ENCODE measurements at regions not wholly inside any gene's neighbourhood (a gene's known extent, or its start where the extent isn't known, plus 50 kb on each side); places are given as distances from the start of the nearest gene placed in this dataset.
"Not testable (repeated sequence)": the region's sequence is repeated elsewhere in the genome, so short reads cannot be mapped to it uniquely, and the experiment has no call there.

DNA sequence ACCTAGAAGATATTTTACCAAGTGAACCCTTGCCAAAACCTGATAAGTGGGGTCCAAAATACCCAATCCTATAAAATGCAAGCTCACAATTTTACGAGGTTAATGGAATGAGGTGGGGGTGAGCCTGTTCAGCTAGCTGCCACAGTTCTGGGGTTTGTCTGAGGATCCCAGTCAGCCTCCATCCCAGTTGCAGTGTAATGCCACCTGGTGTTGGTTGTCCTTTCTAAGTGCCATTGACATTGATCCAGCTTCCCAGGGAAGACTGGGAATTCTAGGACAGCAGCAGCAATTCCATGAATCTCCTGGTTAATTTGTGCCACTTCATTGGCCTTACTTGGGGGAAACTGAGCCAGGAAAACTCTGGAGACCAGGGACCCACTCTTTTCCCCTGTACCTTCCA lies 298.3 kb downstream of the RWDD3 start:
- no peak for DNase-seq

DNA sequence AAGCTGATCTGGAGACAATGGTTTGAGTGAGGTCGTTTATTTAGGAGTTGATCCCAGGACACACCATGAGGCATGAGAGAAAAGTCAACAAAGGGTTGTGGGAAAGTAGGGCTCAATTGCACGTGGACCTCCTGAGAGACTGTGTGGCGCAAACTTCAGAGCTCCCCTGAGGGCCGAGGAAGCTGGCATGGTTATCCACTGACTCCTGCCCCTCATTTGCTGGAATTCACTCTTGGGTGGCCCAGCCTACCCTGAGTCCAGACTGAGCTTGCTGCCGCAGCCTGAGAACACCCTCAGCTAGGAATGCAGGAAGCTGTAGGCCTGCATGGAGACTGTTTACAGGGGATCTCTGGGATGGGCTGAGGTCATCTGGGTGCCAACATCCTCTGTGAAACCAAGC lies 301.0 kb downstream of the RWDD3 start:
- DNase-seq = no peak

DNA sequence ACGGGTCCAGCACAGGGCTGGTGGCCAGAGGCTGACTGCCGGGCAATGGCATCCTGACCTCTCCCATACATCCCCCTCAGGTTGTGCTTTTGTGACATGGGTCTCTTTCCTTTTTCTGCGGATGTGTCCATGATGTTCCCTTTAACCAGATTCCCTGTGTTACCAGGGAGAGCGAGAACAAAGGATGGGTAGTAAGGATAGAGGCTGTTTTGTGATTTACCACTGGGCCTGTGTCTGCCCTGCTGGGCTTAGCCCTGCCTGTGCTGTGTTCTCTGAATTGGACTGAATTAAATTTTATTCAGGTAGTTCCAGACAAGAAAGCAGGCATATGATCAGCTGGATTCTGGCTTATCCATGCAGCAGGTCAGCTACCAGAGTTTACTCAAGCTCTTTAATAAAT lies 301.6 kb downstream of the RWDD3 start:
- DNase-seq = no peak

DNA sequence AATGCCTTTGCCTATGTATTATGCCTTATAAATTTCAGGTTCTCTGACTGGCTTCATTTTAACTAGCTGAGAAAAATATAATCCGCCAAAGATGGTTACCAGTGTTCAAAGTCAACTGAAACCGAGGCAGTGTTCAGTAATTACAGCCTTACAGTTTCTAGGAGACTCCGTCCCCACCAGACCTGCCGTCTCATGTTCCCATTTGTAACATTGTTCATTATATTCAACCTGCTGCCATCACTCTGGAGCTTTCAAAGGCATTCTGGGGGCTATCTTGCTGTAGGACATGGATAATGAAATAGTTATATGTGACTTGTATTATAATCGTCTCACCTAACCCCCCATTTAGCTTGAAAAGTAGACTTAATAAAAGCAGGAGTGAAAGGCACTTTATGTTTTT lies 302.5 kb downstream of the RWDD3 start:
- no peak for DNase-seq

DNA sequence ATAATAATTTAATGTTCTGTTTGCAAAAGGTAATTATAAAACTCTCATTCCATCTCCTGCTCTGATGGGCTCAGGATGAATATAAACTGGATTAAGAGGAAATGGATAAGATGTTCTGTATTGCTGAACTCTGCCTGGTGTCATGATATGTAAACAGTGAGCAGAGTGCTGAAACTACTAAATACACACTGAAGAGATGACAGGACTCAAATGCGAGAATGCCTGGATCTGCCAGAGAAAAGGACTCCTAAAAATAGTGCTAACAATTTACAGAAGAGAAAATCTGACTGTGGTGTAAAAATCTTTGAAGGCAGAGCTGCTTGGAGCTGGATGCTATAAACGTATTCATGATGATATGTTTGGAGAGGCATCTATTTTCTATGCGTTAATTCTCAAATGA lies 303.2 kb downstream of the RWDD3 start:
- DNase-seq = no peak

DNA sequence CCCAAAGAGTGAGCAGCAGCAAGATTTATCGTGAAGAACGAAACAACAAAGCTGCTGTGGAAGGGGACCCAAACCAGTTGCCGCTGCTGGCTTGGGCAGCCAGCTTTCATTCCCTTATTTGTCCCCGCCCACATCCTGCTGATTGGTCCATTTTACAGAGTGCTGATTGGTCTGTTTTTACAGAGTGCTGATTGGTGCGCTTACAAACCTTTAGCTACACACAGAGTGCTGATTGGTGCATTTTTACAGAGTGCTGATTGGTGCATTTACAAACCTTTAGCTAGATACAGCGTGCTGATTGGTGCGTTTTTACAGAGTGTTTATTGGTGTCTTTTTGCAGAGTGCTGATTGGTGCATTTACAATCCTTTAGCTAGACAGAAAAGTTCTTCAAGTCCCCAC lies 304.2 kb downstream of the RWDD3 start:
- DNase-seq = not testable (repeated sequence)

DNA sequence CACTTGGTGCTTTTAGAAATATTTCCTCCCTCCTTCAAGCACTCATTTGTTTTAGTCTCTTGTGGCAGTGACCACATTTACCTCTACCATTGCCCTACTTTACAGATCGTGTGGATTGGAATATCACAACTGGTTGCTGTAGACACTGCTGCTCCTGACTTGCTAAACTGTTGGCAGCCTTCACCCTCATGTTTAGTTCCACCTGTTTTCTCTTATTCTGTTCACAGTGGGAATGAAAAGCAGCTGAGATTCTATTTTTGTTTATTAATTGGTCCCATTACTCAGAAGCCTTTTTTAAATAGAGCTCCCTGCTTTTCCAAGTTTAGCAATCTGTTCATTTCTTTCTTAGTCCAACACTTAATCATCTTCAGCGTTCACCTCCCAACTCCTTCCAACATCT lies 308.9 kb downstream of the RWDD3 start:
- DNase-seq = no peak

DNA sequence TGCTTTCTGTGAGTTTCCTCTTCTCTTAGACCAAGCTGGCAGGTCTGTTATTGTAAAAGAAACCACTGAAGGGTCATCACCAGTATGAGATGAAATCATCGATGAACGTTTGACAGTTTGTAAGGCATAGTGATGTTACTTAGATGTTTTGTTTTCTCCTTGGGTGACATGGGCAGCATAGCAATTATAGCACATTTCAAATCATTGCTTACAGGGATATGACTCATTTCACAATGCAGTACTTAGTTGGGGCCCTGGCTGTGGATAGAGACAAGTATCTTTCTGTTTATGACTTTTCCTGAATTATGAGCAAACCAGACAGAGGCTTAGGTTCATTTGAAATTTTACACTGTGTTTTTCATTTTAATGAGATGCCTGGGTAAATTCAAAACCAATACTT lies 313.0 kb downstream of the RWDD3 start:
- DNase-seq = no peak

DNA sequence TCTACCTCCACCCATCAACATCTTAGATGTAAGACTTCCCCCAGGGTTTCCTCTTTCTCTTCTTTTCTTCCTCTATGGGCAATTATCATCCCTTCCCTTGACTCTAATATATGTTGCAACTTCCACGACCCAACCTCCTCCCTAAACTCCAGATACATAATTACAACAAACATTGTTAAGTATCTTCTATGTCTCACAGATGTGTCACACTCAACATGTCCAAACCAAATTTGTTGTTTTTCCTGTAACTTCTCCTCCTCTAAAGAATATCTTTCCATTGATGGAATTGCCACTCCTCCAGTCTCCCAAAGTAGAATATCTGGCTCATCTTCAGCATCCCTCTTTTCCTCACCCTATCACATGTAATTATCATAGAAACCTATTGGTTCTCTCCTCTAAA lies 314.2 kb downstream of the RWDD3 start:
- no peak for DNase-seq

DNA sequence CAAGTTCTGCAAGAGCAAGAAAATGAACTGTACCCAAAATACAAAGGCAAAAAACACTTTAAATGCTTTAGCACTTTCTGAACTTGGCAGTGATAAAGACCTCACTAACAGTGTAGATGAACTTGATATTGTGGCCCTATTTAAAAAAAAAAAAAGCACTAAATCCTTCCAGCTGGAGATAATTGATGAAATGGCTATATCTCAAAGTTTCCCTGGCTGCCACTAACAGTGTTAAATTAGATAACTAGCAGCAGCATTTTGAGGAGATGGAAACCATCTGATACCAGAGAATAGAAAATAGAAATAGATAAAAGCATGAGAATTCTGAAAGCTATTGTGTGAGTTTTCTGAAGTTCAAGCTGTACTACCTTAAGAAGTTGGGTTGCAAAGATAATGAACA lies 317.2 kb downstream of the RWDD3 start:
- no peak for DNase-seq

DNA sequence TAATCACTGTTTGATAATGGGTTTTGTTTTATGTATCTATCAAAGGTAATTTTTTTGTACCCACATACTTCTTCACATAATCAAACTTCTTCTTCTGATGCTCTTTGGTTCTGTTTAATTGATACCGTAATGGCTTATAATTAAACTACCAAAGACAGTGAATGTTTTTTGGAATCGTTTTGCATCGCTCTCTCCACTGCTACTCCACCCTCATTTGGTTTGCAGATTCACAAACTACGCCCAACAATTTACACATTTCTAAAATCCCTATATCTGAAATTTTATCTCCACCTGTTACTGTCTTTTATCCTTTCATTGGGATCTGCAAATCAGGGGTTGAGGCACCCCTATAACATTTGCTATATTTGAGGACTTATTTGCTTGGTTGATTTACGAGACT lies 319.6 kb downstream of the RWDD3 start:
- DNase-seq = no peak

DNA sequence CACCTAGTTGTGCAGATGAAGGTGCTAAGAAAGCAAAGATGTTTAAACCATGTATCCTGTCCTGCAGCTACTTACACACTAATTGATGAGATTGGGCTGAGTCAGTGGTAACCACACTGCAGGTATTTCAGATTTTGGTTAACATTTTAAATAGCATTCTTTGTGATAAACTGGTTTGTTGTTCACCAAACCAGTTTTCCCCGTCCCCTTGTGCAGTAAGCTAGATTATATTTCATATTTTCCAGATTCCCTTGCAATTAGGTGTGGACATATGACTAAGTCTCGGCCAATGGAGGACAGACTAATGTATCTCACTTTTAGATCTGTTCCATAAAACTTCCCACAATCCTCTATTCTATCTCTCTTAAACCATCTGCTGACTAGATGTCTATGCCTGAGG lies 320.4 kb downstream of the RWDD3 start:
- DNase-seq = no peak

DNA sequence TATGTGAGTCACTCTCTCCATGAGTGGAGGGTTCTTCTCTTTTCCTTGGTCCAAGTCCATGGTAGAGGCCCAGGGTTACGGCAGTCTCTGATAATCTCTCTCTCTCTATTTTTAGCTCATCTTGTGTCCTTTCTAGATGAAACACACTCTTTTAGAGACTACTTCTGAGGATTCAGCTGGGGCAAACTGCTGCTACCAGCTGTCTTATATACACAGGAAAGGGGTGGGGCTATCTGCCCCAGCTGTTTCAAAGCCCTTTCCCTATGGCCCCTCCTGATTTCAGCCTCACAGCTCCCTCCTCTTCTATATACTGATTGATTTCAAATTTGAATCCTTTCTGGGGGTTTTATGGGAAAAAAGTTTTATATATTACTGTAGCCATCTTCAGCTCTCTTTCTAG lies 324.8 kb downstream of the RWDD3 start:
- no peak for DNase-seq

DNA sequence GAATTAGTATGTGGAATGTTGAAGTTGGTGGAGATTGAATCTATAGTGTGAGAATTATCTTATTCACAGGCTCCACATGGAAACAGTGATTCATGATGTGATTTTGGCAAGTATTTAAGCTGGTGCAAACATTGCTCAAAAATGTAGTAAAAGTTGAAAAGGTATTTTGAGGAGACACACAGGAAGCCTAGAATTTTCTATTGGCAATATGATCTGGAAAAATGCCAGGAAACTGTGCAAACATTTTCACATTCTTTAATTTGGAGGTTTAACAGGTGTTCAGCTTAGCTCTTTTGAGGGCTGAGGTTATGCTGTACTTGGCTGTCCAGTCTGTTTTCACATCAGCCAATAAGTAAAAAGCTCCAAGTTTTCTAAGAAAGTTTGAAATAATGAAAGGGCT lies 327.3 kb downstream of the RWDD3 start:
- no peak for DNase-seq

DNA sequence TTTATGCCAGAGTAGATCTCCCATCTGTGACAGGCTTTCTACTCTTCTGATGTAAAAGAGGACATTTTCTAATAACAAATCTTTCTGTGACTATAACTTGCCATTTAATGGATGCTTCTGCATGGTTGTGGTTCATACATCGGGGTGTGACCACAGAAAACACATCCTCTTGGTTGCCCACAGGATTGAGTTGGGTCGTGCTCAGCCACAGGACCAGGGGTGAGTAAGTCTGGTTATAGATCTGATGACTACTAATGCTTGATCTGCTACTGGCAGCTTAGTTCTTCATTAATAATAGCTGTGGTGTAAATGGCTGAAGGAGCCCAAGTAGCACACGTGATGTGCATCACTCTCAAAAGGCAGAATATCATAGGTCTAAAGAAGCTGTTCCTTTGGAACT lies 328.2 kb downstream of the RWDD3 start:
- no peak for DNase-seq

DNA sequence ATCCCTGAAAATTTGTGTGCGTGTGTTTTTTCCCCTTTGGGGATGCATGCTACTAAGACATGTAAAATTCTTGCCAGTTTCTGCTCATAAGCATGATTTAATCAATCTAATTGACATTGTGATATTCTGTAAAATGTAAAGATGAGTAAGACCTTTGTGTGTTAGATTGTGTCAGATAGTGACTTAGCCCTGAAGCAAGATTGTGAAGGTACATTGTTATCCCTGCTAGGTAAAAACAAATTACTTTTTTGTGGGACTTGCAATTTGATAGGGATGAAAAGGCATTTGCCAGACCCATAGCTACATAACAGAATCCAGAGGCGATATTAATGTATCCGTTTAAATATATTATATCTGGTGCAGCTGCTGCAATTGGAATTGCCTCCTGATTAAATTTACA lies 338.0 kb downstream of the RWDD3 start:
- no peak for DNase-seq

DNA sequence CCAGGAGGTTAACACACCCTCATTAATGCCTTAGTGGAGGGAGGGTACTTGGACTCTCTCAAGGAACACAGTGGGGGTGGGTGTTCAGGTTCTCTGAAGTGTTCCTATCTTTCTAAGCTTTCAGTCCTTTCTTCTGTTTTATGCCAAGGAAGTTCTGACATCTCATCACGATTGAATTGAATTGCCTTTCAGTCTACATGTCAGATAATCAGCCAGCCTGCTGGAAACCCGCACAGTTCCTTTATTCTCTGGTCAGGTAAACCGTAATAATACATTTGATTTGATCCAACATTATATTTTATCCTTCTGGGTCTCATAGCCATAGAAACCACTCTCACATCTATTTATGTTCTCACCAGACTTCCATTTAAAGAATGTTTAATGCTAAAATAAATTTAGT lies 339.0 kb downstream of the RWDD3 start:
- DNase-seq = no peak

DNA sequence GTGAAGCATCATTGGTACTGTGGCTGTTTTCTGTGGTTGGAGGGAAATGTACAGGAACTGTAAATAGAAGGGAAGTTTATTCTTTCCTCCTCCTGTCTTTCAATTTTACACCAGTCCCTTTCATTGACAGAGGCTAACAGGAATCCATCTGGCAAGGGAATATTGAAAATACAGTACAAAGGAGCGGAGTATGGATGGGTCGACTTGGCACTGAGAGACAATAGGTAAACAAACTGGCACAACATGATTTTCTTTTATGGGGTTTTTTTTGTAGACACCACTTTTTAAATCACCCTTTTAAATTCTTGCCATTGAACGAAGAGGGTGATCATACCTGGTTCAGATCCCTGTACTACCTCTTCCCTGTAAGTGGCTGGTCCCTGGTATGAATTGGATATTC lies 341.3 kb downstream of the RWDD3 start:
- no peak for DNase-seq

DNA sequence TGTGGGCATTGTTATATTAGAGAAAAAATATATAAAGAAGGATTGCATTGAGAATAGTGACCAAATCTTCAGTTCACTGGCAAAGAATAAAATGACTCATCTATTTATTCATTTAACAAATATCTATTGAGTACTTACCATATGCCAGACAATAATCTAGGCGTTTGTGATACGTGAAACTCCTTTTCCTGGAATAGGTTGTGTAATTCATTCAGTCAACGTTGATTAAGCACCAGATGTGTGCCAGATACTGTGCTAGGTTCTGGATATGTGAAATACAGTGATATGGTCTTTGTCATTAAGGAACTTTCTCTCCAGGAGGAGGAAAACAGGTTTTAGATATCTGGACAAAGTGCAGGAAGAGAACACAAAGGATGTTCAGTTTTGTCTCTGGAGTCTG lies 344.5 kb downstream of the RWDD3 start:
- no peak for DNase-seq

DNA sequence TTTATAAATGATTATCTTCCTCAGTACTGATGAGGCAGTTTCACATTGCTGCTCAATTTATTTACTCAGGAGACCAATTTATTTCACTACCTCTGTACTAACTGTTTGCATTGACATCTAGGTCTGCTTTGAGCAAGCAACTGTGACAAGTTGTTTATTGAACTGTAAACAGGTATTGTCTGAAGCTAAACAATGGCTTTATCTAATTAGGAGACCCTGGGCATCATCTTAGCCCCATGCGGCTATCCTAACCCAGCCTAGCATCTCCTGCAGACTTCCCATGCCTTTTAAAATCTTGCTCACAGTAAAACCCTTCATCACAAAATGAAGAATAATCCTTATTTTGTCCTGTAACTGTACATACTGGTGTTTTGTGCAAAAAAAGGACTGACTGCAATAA lies 348.2 kb downstream of the RWDD3 start:
- DNase-seq = no peak

DNA sequence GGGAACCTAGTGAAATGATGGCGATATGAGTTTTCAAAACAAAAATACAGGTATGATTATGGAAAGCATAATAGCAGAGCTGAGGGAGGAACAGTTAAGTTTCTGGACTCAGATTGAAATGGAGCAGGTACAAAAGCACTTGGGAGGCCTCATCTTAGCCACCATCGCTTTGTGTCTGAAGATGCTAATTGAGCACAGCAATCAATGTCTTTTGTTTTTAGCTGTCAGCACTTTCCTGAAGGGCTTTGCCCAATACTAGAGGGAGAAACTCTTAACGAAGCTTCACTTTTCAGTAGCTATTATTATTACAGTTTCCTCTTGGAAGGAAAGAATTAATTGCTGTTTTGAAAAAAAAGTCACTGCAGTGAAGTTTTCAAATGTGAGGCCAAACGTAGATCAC lies 348.7 kb downstream of the RWDD3 start:
- DNase-seq = no peak

DNA sequence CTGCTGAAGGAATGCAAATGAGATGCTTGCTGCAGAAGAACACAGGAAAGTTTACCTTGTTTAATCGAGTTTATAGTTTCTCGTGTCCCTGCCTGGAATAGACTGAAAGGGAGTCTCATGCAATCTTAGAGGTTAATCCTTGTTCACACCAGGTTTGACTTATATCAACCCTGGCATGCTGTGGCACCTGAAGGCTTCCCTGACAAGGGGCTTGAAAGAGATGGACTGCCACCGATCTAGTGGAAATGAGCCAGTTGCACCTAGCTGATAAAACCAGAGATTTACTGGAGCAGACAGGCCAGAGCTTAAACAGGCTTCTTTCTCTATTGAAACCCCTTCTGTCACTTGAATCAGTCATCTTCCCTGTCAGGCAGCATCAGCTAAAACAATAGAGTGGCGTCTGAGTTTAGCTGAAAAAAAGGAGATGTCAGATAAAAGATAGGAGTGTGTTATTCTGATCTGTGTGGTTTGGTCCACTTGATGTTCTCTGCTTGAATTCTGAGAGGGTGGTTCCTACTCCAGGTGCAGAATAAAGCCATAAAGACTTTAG lies 349.7 kb downstream of the RWDD3 start:
- DNase-seq = no peak

DNA sequence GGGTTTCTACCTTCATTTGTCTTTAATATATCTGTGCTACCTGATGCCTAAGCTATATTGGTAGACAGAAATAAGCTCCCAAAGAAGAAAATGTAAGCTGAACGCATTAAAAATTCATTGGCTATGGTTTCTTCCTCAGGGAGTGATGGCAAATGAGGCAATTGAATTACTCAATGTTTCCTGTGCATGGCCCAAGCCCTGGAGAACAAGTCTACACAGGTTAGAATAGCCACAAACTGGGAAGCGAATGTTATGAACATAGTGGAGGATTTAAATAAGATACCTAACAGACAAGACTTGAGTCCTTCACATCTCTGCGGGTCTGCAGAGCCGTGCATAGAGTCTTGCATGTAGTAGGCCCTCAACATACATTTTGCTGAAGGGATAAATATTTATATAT lies 350.3 kb downstream of the RWDD3 start:
- no peak for DNase-seq

DNA sequence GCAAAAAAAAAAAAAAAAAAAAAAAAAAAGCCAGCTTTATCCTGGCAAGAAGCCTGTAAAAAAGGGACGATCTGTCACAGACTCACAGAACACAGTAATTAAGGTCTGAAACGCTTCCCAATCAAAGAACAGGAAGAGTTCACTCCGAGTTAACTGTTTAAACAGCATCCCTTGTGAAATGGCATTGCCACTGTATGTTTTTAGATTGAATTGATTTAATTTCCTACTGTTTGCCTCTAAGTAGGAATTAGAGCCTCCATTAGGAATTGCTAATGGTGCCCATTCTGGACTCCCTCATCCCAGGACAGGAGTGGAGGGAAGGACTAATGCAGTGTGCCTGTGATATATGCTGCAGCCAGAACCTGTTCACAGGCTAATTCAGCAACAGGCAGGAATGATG lies 370.8 kb downstream of the RWDD3 start:
- no peak for DNase-seq

DNA sequence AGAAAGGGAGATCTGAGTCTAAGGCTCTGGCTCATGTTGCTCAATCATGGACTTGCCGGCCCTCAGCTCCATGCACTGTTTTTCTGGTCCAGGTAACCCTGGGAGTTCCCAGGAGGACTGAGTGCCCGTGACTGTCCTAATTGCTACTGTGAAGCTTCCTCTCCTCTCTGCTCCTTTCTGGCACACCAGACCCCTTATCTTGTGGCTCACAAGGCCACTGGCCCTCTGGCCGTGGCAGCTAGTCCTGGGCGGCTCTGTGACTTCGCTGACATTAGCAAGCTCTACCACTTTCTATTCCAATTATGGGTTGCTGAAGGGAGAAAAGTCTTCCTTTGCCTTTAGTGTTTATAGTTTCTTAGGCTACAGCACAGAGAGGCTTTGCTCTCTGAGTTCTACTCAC lies 380.2 kb downstream of the RWDD3 start:
- no peak for DNase-seq

DNA sequence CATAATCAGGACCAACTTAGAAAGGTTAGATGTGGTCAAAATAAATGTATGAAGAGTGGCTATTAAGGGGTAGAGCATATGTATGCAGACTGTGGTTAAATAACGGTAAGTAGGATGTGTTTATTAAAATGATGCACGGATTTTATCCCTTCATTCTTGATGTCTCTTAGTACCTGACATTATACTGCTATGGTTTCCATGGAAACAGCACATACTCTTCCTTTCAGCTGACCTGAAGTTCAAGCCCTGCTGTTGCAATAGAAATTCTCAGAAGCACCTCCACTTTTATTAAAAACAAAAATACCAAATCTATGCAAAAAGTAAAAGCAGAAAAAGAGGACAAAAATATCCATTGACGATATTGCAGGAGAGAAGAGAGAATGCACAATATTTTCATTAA lies 381.4 kb downstream of the RWDD3 start:
- DNase-seq = no peak

Data from GF-D8 (cell line).